Endothelial cell of umbilical vein (primary cell): ENCODE measurements at regions not wholly inside any gene's neighbourhood (a gene's known extent, or its start where the extent isn't known, plus 50 kb on each side); places are given as distances from the start of the nearest gene placed in this dataset.

Experiments
- BruUV-seq: library from RNA; stranded (reverse); fragments of 400-500 nt; replicated peaks from 2 replicates; lab custom pipeline; 2021; lab: Mats Ljungman, UMichigan
- CTCF ChIA-PET: fragments of 300-600, 350-600 bp; sonication (Branson Sonifier 250); formaldehyde crosslinking; loops from one replicate; lab custom pipeline; 2021; ENCODE audit warnings: antibody characterized with exemption, inconsistent platforms; lab: Charles Lee
- POLR2A ChIA-PET: fragments of 300-600, 350-600 bp; sonication (Branson Sonifier 250); formaldehyde crosslinking; loops from one replicate; lab custom pipeline; 2021; ENCODE audit warnings: antibody characterized with exemption, inconsistent platforms; lab: Charles Lee
- DNase-seq: peaks from one replicate; pipeline ENCODE4 v3.0.0-alpha.2; 2011; ENCODE audit warnings: low read depth, low spot score
- FAIRE-seq: peaks from 2 replicates; lab custom pipeline; 2011; peaks lifted over from hg19 to GRCh38; lab: Jason Lieb, UNC
- H2AFZ ChIP-seq: 2 replicates; pipeline ENCODE4 v1.6.0; 2012; ENCODE audit warnings: low read depth, low read length, control low read depth, inconsistent platforms
- H3K27ac ChIP-seq: 2 replicates; pipeline ENCODE4 v1.5.1; 2011; ENCODE audit warnings: low read depth, mild to moderate bottlenecking, control low read depth, low read length, moderate library complexity; ENCODE audit not compliant: insufficient read depth
- H3K27me3 ChIP-seq, 2 experiments: 2 replicates each; pipeline versions ENCODE4 v1.6.0 to v1.6.1; 2011; ENCODE audit warnings: low read length in 2 of 2, mixed read lengths in 1 of 2; ENCODE audit not compliant: control insufficient read depth in 2 of 2, insufficient read depth in 2 of 2
- H3K36me3 ChIP-seq, 2 experiments: 2 replicates in 1 of 2; 3 replicates in 1 of 2; pipeline ENCODE4 v1.5.1; 2011; ENCODE audit warnings: low read length in 2 of 2, mild to moderate bottlenecking in 1 of 2, moderate library complexity in 1 of 2; ENCODE audit not compliant: control insufficient read depth in 2 of 2, insufficient read depth in 2 of 2; ENCODE audit errors: extremely low read depth in 1 of 2
- H3K4me1 ChIP-seq: 3 replicates; pipeline ENCODE4 v1.5.1; 2011; ENCODE audit warnings: mild to moderate bottlenecking, low read length; ENCODE audit not compliant: control insufficient read depth, insufficient read depth; ENCODE audit errors: extremely low read depth
- H3K4me2 ChIP-seq: 2 replicates; pipeline ENCODE4 v1.6.1; 2011; ENCODE audit warnings: low read length, control low read depth, mixed read lengths; ENCODE audit not compliant: insufficient read depth
- H3K4me3 ChIP-seq, 3 experiments: fragments of 200-600 bp in 1 of 3; sonication (generic), shearing (Covaris generic) in 1 of 3; replicated peaks in 1 of 3; 2 replicates each; pipeline ENCODE4 v1.5.1; 2011 to 2016; ENCODE audit warnings: control low read depth in 3 of 3, low read length in 3 of 3, mild to moderate bottlenecking in 2 of 3, inconsistent platforms in 1 of 3, low read depth in 1 of 3, moderate library complexity in 1 of 3; ENCODE audit not compliant: insufficient read depth in 1 of 3
- H3K79me2 ChIP-seq: 2 replicates; pipeline ENCODE4 v1.6.0; 2012; ENCODE audit warnings: low read length, inconsistent platforms; ENCODE audit not compliant: control insufficient read depth, insufficient read depth
- H3K9ac ChIP-seq: replicated peaks from 2 replicates; pipeline ENCODE3; 2011; ENCODE audit warnings: low read length, control low read depth; ENCODE audit not compliant: insufficient read depth; ENCODE audit errors: extremely low read depth
- H3K9me1 ChIP-seq: replicated peaks from 3 replicates; pipeline ENCODE4 v1.6.0; 2011; ENCODE audit warnings: mild to moderate bottlenecking, low read length; ENCODE audit not compliant: control insufficient read depth, insufficient read depth; ENCODE audit errors: extremely low read depth
- H3K9me3 ChIP-seq: replicated peaks from 2 replicates; pipeline ENCODE4 v1.5.1; 2012; ENCODE audit warnings: low read length, inconsistent platforms; ENCODE audit not compliant: control insufficient read depth, insufficient read depth
- H4K20me1 ChIP-seq: replicated peaks from 2 replicates; pipeline ENCODE3; 2011; ENCODE audit warnings: mild to moderate bottlenecking, low read length; ENCODE audit not compliant: control insufficient read depth, insufficient read depth; ENCODE audit errors: extremely low read depth
- EZH2 ChIP-seq: IDR thresholded peaks from 2 replicates; pipeline ENCODE4 v1.6.1; 2012; ENCODE audit warnings: borderline replicate concordance, low read depth, mild to moderate bottlenecking, moderate library complexity, low read length, inconsistent platforms; ENCODE audit not compliant: severe bottlenecking
- GATA2 ChIP-seq: IDR thresholded peaks from 2 replicates; pipeline ENCODE4 v1.7.0; 2011; ENCODE audit warnings: low read depth, mild to moderate bottlenecking, moderate library complexity, mixed read lengths, low read length; ENCODE audit not compliant: insufficient read length, insufficient read depth
- JUN ChIP-seq: IDR thresholded peaks from 2 replicates; pipeline ENCODE4 v1.6.1; 2011; ENCODE audit warnings: borderline replicate concordance, low read depth; ENCODE audit not compliant: insufficient read length, insufficient read depth
- MAX ChIP-seq: IDR thresholded peaks from 2 replicates; pipeline ENCODE4 v1.6.1; 2011; ENCODE audit not compliant: insufficient read depth, insufficient read length
- MYC ChIP-seq: IDR thresholded peaks from one replicate; pipeline ENCODE4 v1.6.1; 2011; ENCODE audit warnings: mild to moderate bottlenecking, low read depth, low read length
- POLR2A ChIP-seq: IDR thresholded peaks from 2 replicates; pipeline ENCODE4 v1.6.1; 2012; ENCODE audit warnings: low read depth, mild to moderate bottlenecking, control low read depth, low read length
- POLR2AphosphoS5 ChIP-seq: IDR thresholded peaks from 2 replicates; pipeline ENCODE4 v1.6.1; 2012; ENCODE audit warnings: low read depth, mild to moderate bottlenecking, control low read depth, low read length, moderate library complexity; ENCODE audit not compliant: insufficient read depth
- dilution Hi-C: fragments of 300-500 bp; cut with MboI; formaldehyde crosslinking; loops from one replicate; pipeline ENCODE4 v1.15.0; 2019; ENCODE audit warnings: low sequenced_read_pairs; ENCODE audit not compliant: extremely low pct_ligation_motif_present
- intact Hi-C: fragments of 100-400 bp; cut with micrococcal nuclease; formaldehyde crosslinking; loops from one replicate; pipeline ENCODE4 v1.10.0; 2022
- TF ChIP-seq, protein P1 (sequence below), 2 donors: IDR thresholded peaks; 1 replicate in 1 of 2; 2 replicates in 1 of 2; pipeline ENCODE4 v1.5.1; 2011; ENCODE audit warnings: low read length in 2 of 2, mild to moderate bottlenecking in 2 of 2, moderate library complexity in 2 of 2, control low read depth in 1 of 2, inconsistent platforms in 1 of 2, low read depth in 1 of 2; ENCODE audit not compliant: insufficient read depth in 1 of 2; ENCODE audit errors: extremely low read depth in 1 of 2

- intact Hi-C loops = no loop called here
- no peaks in the 10 kb centered on the region for H3K9me3 ChIP-seq
- no peak overlapping the region for H2AFZ ChIP-seq
- H4K20me1 ChIP-seq = no peaks in the 10 kb centered on the region
- no peaks in the 10 kb centered on the region for H3K36me3 ChIP-seq
- no peak overlapping the region for H3K27ac ChIP-seq
- no peak for DNase-seq
- dilution Hi-C loops = no loop called here
- ChIA-PET POLR2A (no interaction called here), CTCF (no interaction called here)
- no peak for TF ChIP-seq EZH2
- TF ChIP-seq MYC = no peak
- no peak for TF ChIP-seq GATA2
- TF ChIP-seq, protein P1, sequence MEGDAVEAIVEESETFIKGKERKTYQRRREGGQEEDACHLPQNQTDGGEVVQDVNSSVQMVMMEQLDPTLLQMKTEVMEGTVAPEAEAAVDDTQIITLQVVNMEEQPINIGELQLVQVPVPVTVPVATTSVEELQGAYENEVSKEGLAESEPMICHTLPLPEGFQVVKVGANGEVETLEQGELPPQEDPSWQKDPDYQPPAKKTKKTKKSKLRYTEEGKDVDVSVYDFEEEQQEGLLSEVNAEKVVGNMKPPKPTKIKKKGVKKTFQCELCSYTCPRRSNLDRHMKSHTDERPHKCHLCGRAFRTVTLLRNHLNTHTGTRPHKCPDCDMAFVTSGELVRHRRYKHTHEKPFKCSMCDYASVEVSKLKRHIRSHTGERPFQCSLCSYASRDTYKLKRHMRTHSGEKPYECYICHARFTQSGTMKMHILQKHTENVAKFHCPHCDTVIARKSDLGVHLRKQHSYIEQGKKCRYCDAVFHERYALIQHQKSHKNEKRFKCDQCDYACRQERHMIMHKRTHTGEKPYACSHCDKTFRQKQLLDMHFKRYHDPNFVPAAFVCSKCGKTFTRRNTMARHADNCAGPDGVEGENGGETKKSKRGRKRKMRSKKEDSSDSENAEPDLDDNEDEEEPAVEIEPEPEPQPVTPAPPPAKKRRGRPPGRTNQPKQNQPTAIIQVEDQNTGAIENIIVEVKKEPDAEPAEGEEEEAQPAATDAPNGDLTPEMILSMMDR (IDR thresholded peaks at IDR 0.05; ENCODE audit: extremely low read depth in 1 of 2, insufficient read depth in 1 of 2, low read depth in 1 of 2, low read length in 2 of 2) = no peak
- no peak for TF ChIP-seq JUN
- TF ChIP-seq POLR2A = no peak
- no peak for TF ChIP-seq MAX
- no peak for TF ChIP-seq POLR2AphosphoS5
- H3K9me1 ChIP-seq = no peaks in the 10 kb centered on the region
- BruUV-seq = no TSS peak
- H3K27me3 ChIP-seq = no peaks in the 10 kb centered on the region
- no peak overlapping the region for H3K4me3 ChIP-seq
- no peaks in the 10 kb centered on the region for H3K79me2 ChIP-seq
- no peaks in the 10 kb centered on the region for H3K4me1 ChIP-seq
- H3K4me2 ChIP-seq = no peak overlapping the region
- no peak for FAIRE-seq
- H3K9ac ChIP-seq = no peak overlapping the region
Observed at GRCh38 chr13:80096383-80096782, 244.5 kb downstream of the SPRY2 start.
